GM19351 (cell line): ENCODE measurements at regions not wholly inside any gene's neighbourhood (a gene's known extent, or its start where the extent isn't known, plus 50 kb on each side); places are given as distances from the start of the nearest gene placed in this dataset.

ENCODE experiments used
- ATAC-seq: cut with Tn5 transposase; IDR thresholded peaks from one replicate; pipeline ENCODE4 v1.9.1; 2021; ENCODE audit warnings: mild to moderate bottlenecking, moderate library complexity; ENCODE audit not compliant: unreplicated experiment

DNA sequence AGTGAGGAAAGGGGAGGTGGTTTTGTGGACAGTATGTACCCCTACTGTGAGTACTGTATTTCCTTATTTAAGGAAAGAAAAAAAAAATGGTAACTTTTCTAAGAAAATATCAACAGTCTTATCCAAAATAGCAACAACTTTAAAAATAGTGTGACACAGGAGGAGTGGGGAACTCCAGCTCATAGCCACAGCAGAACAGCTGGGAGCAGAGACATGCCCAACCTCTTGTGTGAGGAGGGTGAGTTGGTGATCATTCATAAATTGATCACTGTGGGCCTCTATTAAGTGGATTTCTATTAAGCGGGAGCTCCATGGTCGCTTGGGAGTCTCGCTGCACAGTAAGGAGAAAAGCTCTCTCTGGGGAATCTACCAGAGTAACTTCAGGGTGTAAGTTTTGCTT, 158.8 kb upstream of the DUSP10 start:
- no peak for ATAC-seq

DNA sequence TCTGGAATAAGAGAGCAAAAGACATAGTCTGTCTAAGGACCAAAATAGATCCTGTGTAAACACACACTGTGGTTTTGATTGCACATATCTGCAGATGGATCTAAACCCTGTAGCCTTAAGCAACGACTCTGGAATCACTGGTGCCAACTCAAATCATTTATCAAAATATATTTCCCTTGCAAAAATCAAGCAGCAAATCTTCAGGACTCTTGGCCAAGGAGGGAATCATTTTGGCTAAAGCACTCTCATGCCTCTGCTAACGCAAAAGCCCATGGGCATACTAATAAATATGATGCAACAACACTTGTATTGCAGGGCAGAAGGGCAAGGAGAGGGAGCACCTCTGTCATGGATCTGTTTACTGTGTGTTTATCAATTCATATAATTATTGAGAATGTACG, 155.4 kb upstream of the DUSP10 start:
- no peak for ATAC-seq

DNA sequence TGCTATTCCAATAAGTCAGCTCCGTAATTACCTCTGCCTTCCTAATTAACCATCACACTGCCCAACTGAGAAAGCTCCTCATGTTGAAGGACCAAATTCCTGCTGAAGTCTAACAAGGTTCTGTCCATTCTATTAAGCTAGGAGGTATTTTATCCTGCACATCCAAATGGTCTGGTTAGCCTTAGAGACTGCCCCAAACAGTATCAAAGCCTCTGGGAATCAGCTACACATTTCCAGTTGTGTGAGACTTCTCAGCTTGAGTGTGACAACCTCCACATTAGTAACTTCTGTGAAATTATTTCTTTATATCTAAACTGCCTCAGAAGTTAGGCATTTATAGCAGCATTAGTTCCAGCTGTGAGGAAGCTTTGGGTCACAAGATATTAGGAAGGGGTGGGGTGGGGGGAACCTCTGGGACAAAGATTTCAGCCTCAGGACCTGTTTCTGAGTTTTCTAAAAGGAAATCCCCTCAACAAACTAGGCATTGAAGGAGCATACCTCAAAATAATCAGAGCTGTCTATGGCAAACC, 150.5 kb upstream of the DUSP10 start:
- ATAC-seq = no peak

DNA sequence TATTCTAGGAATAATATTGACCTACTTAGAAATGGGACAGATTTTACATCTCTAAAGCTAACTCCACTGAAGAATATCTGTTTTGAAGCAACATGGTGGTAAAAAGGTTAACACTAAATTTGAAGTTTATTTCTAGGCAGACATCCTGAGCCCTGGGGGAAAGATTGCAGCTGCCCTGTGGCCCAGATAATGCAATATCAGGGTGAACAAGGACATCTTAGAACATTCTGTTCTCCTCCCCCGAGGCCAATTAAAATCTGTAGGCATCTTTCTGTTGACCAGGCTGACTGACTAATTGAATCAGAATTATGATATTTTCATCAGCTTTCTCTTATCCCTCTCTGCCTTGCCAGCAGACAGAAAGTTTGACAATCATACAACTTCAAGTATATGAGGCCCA, 149.8 kb upstream of the DUSP10 start:
- ATAC-seq = no peak

DNA sequence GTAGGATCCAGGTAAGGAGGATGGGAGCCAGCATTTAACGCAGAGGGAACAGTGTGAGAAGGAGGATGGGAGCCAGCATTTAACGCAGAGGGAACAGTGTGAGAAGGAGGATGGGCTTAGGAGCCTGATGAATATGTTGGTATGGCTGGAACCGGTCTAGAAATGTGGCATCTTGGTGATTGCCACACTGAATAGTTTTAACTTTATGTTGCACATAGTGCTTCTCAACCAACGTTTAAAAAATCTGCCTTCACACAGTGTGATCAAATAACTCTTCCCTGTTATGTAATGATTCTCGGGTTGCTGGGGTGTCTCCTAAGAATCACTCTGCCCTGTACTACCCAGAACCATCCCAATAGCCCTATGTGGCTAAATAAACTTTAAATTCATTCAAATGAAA, 146.9 kb upstream of the DUSP10 start:
- ATAC-seq = no peak

DNA sequence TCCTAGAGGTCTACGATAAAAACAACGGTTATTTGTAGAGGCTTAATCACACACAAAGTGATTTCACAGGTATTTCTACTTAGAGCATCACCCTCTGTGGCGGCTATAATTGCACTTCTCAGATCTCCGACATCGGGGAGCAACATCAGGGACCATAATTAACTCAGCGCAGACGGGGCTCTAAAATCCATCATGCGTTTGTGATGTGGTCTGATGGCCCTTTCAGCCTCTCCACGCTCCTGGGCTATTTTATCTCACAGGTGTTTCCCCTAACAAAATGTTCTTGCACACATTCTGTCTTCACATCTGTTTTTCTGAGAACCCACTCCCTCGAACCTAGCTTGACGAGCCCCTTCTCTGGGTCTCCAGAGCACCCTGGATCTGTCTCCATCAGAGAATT, 146.3 kb upstream of the DUSP10 start:
- no peak for ATAC-seq

DNA sequence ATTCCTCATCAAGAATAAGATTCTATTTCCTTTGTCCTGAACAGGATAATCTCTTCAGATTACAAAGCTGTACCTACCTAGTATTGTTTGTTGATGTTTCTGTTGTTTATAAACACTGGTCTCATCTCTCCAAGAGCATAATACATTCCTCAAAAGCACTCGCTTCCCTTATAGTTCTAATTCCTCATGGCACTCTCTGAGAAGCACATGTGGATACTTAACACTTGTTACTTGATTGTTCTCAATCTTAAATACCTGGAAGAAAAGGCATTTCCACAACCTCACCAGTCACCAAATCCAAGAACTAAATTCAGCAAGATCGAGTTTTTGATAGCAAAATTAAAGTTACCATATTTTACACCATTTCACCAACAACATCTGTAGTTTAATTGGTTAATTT, 145.9 kb upstream of the DUSP10 start:
- no peak for ATAC-seq

DNA sequence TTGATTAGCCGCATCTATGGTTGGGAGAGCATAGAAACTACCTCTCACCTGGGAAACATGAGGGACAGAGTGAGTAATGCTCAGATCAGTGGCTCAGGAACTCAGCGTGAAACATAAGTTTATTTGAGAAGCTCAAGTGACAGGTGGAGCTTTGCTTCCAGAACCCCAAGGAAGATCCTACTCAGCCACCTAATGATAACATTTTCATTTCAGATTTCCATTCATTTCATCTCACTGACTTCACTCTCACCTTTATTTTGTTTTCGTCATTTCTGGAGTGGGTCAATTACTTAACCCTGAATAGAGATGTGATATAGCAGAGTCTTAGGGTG, 145.5 kb upstream of the DUSP10 start:
- ATAC-seq = no peak

DNA sequence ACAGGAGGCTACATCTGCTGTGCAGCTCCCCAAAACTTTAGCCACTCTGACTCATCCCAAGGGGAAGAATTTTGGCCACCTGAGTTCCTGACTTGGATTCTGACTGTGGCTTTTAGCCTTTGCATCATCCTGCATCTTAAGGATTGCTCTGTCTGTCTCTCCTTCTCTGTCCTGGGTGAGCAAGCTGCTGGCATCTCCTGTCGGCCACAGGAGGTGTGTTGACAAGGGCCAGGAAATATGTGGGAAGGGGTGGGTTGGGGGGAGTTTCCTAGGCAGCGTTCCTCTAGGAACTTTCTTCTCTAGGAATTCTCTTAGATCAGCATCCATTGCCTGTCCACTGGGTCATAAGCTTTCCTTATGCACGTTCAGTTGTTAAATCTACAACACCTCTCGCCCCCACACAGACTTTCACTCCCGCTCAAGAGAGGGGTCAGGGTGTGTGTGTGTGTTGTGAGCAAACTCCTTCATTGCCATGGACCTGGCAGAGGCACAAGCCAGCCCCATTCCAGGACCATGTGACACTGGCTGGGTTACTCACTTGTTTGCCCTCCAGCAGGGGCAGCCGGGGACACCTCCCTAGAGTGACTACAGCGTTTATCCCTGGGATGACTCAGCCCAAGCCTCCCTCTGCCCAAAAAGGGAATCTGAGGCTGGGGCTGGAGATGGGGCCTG, 145.0 kb upstream of the DUSP10 start:
- no peak for ATAC-seq

DNA sequence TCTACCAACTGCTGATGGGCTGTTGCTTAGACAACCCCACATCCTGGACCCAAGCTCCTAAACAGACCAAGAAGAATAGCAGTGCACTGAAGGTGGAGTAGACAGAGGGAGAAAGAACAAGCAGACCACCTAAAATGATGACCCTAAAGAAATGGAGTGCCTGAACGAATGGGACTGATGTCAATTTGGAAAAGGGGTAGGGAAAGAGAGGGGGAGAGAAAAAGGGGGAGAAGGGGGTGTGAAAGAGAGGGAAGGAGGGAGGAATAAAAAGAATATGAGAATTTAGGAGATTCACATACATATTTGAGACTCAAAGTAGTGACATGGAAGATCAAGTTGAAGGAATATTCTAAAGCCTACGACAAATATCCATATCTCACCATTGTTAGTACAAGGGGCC, 144.4 kb upstream of the DUSP10 start:
- no peak for ATAC-seq

DNA sequence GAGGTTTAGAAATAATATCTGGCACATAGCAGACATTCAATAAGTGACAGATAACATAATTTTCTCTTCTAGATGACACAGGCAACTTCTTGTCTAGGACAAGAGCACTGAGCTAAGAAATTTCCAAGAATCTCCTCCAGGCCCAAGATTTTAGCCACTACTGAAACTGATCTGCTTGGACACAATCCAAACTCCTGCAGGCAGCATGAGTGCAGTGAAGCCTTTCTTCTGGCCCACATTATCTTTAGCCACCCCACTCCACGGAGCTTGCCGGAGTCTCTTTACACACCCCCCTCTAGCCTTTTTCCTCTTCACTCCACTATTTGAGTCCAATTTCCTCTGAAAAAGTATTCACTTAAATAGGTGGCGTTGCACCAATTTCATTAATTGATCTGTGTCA, 142.9 kb upstream of the DUSP10 start:
- no peak for ATAC-seq

DNA sequence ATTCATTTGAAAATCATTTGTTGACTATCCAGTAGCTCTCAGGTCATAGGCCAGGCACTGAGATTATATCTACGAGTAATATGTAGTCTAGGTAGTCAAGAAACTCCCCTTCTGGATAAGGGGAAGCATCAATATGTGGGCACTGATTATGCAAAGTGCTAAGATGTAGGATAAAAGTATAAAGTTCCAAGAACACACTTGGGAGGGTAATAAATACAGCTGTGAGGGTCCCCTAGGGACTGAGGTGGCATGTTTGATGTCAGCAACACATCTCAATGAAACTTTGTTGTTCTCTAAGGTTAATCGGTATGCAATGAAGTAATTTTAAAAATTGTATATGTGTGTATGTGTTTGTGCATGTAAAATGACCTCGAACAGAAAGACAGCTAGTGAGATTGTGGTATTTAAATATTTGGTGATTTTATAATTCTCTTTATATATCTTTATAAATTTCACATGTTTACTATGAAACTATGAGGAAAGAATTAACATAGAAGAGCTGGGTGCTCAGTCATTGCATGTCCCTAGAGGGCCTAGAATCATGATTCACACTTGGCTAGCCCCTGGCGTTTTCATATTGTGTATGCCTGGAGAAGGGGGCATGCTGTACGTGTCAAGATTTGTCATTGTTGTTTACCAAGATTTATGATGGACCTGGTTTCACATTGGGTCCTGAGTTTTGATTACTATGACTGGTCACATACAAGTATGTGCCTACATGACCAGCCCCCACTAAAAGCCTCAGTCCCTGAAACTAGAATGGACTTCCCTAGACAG, 140.1 kb upstream of the DUSP10 start:
- ATAC-seq = no peak

DNA sequence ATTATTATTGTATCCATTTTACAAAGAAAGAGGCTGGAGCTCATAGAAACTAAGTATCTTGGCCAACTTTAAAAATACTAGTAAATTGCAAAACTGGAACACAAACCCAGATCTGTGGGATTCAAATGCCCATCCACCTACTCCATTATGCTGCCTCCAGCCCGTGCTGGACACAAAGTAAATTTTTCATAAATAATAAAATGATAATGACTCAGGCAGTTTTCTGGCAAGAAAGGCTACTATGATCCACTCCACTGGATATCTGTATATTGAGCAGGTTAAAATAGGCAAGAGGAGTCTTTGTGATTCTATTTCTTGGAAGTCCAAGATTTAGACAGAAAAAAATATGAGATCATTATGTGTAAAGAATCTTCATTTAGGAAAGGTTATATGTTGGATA, 138.3 kb upstream of the DUSP10 start:
- no peak for ATAC-seq

DNA sequence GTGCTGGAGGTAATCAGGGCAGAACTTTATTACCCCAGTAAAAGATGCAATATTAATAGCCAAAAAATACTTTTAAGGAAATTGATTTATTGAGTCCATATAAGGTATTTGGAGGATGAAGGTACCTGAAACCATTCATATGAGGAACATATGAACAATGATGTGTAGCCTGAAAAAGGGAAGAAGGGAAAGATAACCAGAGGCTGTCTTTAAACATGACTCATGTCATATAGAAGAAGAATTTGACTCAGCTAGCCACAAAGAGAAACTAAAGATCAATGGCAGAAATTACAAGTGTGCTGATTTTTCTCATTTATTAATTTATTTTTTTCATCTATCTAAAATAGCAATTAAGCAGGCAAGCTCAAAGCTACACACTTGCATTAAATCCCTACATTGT, 136.2 kb upstream of the DUSP10 start:
- ATAC-seq = peak; percentile 87

DNA sequence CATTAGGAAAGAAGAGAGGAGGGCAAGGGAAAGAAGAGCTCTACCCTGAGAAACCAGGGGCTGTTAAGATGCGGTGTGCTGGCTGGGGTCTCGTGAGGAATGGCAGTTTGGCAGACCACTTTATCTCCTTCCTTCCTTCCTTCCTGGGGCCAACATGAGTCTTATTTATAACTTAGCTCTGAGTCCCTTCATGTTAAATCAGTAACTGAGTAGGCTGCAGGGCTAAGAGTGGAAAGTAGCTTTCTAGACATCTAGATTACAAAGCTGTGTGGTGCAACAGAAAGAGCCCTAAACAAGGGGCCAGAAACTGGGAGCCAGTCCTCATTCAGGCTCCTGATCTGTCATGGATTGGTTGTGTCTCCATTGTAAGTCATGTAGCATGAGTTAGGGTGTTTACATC, 135.4 kb upstream of the DUSP10 start:
- ATAC-seq = no peak

DNA sequence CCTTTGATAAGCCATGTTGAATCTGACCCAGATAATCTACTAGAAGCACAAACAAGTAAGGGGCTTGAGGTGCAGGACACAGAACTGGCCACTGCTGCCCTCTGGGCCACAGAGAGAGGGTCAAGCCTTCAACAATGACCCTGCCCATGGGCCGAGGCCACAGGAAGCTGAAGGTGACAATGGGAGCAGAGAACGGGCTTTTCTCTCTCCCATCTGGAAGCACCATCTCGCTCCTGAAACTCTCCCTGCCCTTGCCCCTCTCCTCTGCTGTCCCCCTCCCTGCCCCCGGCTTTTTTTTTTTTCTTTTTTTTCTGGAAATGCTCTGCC, 133.1 kb upstream of the DUSP10 start:
- ATAC-seq = no peak

DNA sequence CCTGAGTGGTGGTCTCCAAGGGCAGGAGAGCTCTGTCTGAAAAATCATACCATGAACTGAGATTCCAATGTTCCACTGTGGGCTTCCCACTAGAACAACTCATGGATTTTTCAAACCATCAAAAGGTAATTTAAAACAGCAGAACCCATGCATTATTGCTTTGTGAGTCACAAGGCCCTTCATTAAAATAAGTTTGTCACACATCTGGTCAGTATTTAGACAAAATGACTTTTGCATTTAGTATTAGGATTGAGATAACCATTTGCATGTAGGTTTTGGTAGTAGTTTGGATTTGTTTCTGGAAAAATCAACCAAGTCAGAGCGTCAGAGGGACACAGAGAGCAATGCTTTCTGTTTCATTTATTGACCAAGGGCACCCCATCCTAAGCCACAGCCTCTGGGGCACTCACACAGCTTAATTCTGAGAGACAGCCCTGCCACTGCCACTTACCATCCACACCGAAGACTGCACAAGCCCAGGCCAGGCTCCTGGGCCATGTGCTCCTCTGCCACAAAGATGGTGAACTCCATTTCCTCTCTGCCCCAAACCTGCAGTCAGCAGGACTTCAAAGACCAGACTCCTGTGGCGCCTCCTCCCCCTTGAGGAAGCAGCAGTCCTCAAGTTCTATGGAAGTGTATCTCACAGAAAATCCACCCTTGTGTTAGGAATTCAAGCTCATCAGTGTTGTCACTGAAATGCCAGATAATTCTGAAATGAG, 132.6 kb upstream of the DUSP10 start:
- ATAC-seq = no peak

DNA sequence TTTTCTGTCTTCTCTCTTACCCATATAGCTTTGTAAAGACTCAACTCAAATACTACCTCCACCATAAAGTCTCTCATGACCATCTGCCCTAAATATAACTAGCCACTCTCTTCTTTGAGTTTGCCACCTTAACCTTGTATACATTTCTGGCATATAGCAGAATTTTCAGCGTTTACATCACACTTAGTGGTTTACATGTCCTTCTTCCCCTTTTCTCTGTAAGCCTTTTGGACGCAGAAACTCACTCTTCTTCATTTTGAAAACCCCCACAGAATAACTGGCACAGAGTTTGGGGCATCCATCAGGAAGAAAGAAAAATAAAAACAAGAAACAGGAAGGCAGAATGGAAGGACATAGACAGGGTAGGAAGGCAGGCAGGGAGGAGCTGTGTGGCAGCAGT, 131.8 kb upstream of the DUSP10 start:
- ATAC-seq = no peak

DNA sequence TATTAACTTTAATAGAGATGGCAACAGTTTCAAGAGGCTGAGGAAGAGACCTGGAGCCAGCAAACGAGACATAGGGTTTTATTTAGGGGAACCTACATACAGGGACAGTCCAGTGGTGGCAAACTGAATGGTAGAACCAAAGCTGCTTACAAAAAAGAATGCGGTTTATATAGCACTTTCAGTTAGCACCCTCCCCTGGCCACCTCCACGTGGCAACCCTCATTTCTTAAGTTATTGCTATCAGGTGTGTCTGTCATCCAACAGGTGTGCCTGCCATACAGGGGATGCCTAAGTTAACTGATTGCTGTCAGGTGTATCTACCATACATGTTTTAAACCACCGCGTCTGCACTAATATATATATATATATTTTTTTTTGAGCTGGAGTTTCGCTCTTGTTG, 129.2 kb upstream of the DUSP10 start:
- no peak for ATAC-seq

DNA sequence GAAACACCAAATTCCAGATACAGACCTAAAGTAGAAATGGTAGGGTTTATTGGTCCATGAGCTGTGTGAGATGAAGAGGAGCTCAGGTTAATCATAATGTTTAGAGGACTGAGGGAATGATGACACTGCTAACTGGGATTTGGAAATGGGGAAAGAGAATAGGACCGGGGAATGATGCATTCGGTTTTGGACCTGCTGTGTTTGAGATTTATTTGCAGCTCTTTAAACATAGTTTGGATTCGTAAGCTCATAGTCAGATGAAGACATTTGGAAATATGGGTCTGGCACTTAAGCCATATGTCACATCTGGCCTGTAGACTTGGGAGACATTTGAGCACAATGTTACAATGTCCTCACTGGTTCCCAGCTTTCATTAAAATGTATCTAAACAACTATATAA, 127.9 kb upstream of the DUSP10 start:
- ATAC-seq = no peak

DNA sequence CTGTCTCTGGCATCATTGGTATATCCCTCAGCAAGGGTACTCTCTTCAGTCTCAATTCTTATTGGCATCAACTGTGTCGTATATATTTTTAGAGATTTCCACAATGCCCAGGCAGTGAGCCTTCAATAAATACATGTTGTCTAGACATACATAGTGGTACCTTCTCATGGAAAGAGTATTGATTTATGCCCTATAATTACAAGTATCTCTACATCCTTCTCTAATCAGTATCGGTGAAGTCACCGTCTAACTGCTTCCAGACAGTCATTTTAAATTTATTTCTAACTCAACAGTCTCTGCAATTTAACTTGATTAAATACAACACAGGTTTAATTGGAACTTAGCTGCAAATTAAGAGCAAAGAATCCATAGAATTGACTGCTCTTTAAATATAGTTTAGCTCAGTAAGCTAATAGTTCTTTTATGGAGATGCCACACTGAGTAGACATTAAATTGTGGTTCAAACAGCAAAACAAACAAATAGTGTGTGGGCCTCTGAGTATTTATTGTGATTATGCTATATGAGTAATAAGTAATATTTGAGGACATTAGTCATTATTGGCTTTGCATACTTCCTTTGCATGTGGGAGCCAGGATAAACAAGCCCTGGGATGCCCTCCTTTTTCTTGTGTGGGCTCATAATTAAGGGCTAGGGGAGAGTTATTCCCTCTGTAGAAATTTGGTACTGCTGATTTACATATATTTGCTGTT, 126.9 kb upstream of the DUSP10 start:
- no peak for ATAC-seq

DNA sequence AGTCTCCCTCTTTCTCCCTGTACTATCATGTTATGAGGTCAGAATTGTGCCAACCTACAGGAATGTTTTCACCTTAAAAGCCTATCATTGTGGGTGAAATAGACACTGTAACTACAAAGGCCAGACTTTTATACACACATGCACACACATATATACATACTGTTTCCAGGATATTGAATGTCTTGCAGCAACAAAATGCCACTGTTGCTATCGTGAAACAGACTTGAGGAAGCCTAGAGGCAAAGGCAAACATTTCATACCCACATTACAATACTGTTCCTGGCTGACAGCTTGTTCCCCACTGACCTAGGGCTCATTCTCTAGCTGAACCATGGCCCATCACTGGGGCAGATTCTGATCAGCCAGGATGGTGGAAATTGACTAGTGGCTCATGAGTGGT, 125.1 kb upstream of the DUSP10 start:
- ATAC-seq = no peak
